Liver (tissue), 3 donors: ENCODE measurements at regions not wholly inside any gene's neighbourhood (a gene's known extent, or its start where the extent isn't known, plus 50 kb on each side); places are given as distances from the start of the nearest gene placed in this dataset.

Experiments
- SP1 ChIP-seq: IDR thresholded peaks from 2 replicates; pipeline ENCODE4 v1.6.1; 2018; ENCODE audit warnings: antibody characterized with exemption, mild to moderate bottlenecking
- TF ChIP-seq, protein P1 (sequence below): fragments of 150-350 bp; IDR thresholded peaks from 2 replicates; pipeline ENCODE4 v1.5.1; 2017; ENCODE audit warnings: improper control_type of control experiment, low read depth, low read length; ENCODE audit not compliant: missing input control
- TF ChIP-seq, protein P2 (sequence below): IDR thresholded peaks from 2 replicates; pipeline ENCODE4 v1.6.1; 2016; ENCODE audit warnings: antibody characterized with exemption
- TF ChIP-seq, protein P3 (sequence below): IDR thresholded peaks from 2 replicates; pipeline ENCODE4 v1.6.1; 2016; ENCODE audit warnings: antibody characterized with exemption
- donor health status: healthy.
- donor health status: healthy.

DNA sequence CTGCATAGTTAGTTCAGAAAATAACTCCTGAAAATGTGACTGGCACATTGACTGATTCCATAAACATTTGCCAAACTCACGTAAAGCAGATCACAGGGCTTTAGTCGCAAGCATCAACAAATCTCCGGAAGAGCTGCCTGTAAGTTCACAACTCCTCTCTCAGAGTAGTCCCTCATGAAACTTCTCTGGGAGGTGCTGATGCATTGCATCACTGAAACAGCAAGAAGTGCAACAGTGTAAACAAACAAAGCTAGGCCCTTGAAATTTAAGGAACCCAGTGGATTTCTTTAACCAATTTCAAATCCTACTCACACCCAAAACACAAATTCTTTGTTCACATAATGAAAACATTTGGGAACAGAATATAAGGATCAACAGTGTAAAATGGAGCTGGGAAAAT, 1691.7 kb upstream of the FLRT2 start:
- TF ChIP-seq, protein P1, sequence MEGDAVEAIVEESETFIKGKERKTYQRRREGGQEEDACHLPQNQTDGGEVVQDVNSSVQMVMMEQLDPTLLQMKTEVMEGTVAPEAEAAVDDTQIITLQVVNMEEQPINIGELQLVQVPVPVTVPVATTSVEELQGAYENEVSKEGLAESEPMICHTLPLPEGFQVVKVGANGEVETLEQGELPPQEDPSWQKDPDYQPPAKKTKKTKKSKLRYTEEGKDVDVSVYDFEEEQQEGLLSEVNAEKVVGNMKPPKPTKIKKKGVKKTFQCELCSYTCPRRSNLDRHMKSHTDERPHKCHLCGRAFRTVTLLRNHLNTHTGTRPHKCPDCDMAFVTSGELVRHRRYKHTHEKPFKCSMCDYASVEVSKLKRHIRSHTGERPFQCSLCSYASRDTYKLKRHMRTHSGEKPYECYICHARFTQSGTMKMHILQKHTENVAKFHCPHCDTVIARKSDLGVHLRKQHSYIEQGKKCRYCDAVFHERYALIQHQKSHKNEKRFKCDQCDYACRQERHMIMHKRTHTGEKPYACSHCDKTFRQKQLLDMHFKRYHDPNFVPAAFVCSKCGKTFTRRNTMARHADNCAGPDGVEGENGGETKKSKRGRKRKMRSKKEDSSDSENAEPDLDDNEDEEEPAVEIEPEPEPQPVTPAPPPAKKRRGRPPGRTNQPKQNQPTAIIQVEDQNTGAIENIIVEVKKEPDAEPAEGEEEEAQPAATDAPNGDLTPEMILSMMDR: no peak
- no peak for TF ChIP-seq SP1
- TF ChIP-seq, protein P2, sequence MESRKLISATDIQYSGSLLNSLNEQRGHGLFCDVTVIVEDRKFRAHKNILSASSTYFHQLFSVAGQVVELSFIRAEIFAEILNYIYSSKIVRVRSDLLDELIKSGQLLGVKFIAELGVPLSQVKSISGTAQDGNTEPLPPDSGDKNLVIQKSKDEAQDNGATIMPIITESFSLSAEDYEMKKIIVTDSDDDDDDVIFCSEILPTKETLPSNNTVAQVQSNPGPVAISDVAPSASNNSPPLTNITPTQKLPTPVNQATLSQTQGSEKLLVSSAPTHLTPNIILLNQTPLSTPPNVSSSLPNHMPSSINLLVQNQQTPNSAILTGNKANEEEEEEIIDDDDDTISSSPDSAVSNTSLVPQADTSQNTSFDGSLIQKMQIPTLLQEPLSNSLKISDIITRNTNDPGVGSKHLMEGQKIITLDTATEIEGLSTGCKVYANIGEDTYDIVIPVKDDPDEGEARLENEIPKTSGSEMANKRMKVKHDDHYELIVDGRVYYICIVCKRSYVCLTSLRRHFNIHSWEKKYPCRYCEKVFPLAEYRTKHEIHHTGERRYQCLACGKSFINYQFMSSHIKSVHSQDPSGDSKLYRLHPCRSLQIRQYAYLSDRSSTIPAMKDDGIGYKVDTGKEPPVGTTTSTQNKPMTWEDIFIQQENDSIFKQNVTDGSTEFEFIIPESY: no peak
- TF ChIP-seq, protein P3, sequence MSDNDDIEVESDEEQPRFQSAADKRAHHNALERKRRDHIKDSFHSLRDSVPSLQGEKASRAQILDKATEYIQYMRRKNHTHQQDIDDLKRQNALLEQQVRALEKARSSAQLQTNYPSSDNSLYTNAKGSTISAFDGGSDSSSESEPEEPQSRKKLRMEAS: no peak
